Muscle of arm (tissue), 1 donor: ENCODE measurements at regions not wholly inside any gene's neighbourhood (a gene's known extent, or its start where the extent isn't known, plus 50 kb on each side); places are given as distances from the start of the nearest gene placed in this dataset.
"Not testable (repeated sequence)": the region's sequence is repeated elsewhere in the genome, so short reads cannot be mapped to it uniquely, and the experiment has no call there.

Experiments
- DNase-seq: peaks from one replicate; pipeline ENCODE4 v3.0.0-alpha.2; 2013

DNA sequence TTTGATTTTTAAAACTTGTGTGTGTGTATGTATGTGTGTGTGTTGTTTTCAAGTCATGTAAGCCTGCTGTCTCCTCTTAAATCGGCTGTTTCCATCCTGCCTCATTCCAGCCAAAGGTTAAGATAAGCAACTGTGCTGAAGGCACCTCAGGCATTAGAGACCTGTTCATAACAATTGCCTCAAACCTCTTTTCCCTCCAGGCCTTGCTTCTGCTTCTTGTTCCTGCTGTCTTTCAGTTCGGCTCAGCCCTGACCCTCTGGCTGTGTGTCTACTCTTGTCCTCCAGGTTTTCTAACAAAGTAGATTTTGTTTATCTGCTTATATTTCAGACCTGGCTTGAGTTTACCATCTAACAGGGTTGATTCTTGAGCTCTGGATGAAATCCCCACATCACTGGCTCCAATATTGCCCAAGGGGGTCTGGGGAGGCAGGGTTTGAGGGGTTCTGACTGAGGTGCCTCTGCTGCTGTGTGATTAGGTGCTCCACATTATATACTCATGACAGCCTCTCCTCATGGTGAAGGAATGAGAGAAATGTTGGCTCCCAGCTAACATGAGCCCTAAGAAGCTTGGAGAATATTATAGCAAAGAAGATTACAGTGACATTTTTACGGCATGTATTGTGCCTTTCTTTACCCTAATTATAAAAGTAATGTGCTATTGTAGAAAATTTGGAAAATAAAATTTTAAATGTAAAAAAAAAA lies 229.7 kb upstream of the PIK3R1 start:
- no peak for DNase-seq

DNA sequence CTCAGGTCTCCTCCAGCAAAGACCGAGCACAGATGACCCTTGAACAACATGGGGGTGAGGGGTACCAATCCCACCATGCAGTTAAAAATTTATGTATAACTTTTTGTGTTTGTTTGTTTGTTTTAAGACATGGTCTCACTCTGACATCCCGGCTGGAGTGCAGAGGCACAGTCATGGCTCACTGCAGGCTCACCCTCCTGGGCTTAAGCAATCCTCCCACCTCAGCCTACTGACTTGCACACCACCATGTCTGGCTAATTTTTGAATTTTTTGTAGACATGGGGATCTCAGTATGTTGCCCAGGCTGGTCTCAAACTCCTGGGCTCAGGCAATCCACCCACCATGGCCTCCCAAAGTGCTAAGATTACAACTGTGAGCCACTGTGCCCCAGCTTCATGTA lies 231.0 kb upstream of the PIK3R1 start:
- DNase-seq = no peak

DNA sequence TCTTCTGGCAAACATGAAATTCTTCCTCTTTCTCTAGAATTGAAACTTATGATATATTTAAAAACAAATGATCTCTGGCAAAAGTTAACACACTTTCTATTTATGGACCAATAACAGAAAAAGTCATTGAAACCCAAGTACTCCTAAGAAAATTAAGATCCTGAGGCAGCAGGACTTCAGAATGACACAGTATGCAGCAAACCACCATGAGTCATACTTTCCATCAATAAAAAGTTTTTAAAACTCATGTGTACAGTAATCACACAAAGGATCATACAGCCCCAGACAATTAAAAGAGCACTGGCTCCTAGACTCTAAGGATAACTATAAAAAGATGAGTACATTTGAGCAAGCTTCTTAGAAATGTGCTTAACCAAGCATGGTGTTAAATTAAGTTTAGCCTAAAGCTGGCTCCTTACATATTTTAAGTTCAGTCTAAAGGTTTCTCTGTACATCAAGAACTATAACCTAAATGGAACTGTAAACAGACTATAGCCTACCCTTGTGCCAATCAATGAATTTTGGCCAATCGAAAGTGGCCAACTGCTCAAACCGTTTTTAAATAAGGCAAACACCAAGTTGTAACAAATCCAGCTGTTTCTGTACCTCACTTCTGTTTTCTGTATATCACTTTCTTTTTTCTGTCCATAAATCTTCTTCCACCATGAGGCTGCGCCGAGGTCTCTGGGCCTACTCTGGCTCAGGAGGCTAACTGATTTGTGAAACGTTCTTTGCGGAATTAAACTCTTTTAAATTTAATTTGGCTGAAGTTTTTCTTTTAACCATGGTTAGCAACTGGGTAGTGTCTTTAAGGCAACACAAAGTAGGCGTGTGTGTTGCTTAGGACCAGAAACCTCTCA lies 232.1 kb upstream of the PIK3R1 start:
- peak; percentile 26 for DNase-seq

DNA sequence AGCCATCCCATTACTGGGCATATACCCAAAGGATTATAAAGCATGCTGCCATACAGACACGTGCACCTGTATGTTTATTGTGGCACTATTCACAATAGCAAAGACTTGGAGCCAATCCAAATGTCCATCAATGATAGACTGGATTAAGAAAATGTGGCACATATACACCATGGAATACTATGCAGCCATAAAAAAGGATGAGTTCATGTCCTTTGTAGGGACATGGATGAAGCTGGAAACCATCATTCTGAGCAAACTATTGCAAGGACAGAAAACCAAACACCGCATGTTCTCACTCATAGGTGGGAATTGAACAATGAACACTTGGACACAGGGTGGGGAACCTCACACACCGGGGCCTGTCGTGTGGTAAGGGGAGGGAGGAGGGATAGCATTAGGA lies 233.4 kb upstream of the PIK3R1 start:
- DNase-seq = not testable (repeated sequence)

DNA sequence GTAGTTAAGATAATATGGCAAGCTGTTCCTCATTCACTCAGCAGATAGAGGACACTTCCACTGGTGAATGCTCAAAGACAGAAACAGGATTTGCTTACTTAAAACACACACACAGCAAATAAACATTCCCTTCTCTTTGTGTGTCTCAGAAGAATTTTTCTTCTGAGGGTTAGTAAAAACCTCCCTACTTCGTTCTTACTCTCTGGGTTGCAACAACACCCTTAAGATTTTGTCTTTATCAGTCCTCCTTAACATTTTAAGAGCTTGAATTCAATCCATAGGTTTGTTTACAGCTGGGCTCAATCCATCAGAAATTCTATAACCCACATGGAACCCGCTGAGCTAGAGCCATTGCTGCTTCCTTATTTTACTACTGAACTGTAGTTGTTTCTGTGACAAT lies 237.4 kb upstream of the PIK3R1 start:
- no peak for DNase-seq

DNA sequence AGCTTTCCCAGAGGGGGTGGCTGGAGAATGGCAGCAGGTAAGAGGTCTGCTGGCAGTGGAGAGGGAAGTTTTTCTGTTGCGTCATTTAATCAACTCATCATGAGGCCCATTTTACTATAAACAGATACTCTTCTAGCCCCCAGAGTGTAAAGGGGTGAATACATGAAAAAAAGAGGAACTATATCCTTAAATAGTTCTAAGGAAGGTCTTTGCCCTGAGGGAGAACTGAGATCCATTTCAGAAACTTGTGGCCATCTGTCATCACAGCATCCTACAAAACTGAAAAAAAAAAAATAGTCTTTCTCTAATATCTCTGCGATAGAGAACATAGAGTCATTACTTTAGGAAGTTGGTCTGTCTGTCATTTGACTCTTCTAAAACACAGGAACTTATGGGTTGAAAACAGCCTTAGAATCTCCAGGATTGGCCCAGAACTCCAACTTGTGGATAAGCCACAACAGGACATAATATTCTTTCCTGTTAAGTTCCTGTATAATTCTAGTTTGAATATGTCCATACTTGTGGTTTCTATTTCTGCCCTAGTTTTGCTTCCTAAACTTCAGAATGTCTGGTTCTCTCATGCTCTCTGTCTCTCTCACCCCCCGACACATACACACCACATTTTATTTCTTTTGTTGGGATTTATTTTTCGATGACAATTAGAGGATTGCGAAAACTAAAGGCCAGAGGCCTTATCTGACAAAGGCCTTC lies 238.5 kb upstream of the PIK3R1 start:
- DNase-seq = no peak

DNA sequence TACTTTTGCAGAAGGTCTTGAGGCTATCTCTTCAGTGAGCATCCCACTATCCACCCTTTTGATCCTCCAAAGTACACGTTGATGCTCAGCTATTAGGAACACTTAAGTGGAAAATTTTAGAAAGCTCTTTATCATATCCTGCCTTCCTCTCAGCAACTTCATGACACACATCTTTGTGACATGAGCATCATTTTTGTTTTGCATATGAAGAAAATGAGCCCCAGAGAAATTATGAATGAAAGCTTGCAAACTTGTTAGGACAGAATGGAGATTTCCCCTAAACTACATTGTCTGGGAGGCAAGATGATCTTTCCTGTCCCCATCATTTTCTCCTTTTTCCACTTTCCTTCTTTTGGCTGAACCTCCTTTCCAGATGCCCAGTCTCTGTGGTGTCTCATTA lies 239.4 kb upstream of the PIK3R1 start:
- DNase-seq = no peak

DNA sequence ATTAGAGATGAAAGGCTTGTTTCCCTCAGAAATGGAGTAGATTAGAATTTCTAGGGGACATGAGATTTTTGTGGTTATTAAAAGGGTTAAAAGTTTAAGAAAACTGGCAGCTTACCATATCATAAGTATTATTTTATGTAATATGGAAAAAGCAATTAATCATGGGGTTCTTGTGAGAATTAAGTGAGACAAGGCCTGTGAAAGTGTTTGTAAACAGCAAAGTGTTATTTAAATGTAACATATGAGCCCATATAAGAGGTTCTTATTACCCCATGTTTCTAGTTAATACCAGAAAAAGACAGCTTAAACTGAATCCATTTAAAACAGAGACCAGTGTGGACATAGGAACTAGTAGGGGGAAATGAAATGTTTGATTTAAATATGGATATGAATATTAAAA lies 241.1 kb upstream of the PIK3R1 start:
- DNase-seq = no peak

DNA sequence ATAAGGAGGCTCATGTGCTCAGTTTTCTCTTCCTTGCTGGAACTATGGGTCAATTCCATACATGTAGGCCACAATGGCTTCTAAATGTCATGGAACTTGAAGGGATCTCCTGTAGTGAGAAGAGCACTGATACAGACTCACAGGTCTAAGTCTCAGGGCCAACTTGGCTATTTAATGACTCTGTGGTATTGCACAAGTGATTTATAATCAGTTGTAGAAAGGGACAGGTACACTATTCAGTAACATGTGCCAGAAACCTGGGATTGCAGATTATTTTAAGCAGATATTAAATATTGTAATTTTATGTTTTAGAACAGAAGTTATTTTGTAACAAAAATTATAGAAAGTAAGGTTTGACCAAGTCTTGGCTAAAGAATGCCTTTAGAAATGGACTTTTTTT lies 241.5 kb upstream of the PIK3R1 start:
- no peak for DNase-seq

DNA sequence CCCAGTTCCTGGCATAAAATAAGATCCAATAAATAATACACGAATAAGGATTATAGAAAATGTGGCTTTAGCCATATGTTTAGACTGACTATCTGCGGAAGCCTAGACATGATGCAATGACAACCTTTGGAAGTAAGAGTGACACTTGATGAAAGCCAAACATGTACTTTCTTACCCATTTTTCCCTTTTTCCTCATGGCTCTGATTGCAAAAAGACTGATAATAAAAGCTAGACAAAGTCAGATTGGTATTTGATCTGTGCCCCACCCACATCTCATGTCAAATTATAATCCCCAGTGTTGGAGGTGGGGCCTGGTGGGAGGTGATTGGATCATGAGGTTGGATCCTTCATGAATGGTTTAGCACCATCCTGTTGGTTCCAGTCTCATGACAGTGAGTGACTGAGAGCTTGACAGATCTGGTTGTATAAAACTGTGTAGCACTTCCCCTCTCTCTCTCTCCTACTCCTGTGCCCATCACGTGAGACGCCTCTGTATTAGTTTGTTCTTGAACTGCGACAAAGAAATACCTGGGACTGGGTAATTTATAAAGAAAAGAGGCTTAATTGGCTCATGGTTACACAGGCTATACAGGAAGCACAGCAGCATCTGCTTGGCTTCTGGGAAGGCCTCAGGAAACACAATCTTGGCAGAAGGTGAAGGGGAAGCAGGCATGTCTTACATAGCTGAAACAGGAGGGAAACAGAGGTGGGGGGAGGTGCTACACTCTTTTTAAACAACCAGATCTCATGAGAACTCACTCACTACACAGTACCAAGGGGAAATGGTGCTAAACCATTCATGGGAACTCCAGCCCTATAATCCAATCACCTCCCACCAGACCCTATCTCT lies 243.4 kb upstream of the PIK3R1 start:
- no peak for DNase-seq

DNA sequence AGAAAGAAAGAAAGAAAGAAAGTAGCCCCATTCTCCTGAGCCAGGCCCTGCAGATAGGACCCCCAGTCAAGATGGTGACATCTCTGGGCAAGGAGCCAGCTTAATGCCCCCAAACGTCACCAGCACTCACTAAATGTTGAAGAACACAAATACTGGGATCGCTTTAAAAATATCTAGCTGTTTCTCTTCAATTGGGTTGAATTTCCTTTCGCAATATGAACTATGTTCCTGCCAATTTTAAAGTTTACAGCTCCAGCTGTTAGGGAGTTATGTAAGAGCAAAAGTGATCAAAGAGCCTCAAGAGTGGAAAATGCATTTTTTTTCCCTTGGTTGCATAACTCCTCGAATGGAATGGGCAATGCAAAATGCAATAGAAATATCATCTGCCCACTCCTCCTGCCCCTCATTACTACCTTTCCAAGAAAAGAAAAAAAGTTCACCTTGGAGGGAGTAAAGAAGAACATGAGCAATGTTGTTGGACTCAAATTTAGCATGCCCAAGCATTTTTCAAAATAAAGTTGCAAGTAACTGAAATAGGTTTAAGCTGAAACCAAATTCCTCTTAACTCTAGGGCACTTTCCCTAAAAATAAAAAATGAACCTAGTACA lies 244.2 kb upstream of the PIK3R1 start:
- DNase-seq = peak; percentile 83

DNA sequence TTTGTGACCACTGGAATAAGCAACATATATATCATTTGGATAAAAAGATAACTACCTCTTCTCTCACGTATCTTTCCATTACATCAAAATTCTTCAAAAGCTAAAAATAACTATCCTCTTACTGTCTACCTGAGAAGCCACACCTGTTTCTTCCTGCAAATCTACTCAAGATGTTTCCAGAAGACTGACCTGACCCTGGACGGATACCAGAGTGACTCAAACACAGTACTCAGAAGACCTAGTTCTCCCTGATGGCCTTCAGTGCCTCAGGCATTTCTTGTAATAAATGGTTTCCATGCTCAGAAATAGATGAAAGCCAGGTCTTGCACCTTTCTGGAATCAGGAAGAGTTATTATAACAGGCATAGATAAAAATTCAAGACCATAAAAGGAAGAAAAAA lies 245.9 kb upstream of the PIK3R1 start:
- DNase-seq = no peak

DNA sequence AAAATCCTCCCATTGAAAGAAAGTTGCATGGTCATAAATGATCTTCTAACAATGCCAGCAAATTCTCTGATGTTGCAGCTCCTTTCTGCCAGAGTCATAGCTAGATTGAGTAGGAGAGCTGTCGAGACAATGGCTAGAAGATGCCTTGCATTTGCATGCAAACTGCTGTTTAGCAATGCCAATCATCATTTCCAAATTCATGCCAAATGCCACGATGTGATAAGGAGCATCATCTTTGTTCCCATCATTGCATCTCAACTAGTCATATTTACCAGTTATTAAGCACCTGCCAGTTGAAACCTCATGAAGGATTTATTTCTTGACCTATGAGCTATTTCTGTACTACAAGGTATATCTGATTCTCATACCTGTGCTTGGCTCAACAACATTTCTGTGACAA lies 246.4 kb upstream of the PIK3R1 start:
- DNase-seq = no peak

DNA sequence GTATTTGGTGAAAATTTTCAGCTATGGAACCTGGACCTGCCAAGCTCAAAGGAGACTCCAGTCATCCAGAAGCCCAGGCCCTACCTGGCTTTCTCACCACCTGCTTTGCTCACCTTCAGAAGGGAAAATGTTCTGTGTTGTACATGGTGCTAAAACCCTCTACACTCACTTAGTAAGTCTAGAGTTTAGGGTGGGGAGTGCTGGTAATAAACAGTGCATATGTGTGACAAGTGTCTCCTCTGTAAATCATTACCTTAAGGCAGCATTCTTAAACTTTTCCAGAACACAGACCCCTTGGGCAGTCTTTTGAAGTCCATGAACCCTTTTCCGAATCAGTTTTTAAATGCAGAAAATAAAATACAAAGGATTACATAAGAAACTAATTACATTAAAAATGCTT lies 248.8 kb upstream of the PIK3R1 start:
- DNase-seq = no peak

DNA sequence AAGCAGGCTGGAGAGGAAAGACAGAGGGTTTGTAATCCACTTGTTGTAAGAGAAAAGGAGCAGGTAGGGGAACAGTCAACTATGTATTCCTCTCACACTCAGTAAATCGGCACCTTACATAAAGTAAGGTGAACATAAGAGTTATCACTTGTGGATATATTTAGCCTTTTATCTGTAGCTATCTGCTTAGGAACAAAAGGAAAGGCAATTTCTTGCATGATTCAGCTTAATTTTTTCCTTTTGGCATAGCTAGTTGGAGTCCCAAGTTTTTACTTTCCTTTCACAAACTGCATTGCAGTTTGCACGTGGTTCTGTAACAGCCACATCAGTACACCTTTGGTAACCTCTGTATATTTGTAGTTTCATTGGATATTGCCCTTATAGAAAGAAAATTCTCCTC lies 250.9 kb upstream of the PIK3R1 start:
- DNase-seq = no peak

DNA sequence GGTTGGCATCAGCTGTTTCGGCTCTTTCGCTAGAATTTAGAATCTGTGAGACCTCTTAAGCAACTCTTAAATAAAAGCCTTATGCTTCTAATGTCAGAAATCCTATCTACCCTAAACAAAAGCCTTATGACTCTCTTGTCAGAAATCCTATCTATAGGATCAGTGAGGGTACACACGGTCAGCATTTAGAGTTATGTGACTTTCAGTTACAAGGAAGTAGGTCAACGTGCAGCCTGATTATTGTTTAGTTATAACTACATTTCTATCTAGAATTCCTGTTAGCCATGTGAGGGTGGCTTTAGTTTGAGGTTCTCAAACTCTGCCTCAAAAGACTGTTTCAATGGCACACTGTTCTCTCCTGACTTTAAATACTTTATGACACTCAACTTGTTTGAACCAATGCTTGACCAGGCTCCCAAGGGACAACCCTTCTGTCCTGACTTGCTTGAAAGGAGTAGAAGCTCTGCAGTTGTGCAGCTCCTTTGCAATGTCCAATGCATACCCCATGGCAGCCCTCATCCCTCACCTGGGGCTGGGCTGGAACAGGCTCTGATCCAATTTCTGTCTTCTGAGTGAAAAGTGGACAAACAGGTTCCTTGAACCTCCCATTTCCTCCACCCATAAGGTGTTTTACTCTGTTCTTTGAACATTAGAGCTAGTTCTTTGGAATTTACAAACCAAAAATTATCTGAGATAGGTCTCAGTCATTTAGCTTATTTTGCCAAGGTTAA lies 251.6 kb upstream of the PIK3R1 start:
- no peak for DNase-seq

DNA sequence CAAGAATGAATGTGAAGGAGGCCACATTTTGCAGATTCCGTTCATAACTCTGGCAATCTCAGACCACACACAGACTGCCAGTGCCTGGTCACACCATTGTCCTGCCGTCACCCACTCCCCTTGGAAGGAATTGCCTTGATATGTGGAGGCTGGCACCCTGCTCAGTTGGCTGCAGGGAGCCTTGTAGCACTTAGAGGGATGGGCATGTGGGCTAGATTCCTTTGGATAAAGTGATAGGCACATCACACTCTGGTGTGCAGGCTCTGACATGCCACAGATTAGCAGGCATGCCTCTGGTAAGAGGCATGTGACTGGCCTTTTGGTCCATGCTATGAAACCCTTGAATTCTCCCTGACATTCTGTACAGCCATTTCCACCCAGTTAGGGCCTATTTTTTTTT lies 254.6 kb upstream of the PIK3R1 start:
- DNase-seq = no peak

DNA sequence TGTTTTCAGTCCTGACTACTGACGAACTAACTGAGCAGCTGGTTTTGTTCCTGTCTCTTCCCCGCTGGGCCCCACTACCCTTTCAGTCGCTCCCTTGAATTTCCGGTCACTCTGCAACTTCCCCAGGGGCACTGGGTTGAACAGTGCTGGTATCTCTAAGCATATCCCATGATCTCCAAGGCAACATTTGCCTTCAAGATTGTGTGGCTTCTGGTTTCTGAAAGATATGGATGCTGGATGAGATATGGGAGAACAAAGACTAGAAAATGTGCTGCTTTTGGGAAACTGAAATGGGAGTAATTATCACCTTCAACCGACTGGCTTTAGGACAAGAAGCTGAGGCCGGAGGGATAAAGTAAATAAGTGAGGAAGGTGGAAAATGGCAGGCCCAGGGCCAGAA lies 258.2 kb upstream of the PIK3R1 start:
- no peak for DNase-seq

DNA sequence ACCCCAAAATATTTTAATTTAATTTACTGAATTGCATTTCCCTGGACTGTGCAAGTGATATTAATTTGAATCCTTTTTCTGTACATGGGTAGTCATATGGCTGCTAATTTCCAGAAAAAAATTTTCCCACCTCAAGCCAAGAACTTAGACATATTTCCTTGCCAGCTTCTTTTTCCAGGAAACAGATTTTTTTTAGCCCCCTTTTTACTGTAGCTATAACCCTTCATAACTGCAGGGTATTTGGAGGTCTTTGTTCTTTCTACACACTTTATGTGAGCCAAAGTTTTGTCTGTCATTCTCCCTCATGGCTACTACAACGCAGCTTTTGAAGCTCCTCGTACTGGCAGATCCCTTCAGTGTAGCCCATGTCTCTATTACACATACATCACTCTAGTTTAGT lies 261.2 kb upstream of the PIK3R1 start:
- DNase-seq = no peak

DNA sequence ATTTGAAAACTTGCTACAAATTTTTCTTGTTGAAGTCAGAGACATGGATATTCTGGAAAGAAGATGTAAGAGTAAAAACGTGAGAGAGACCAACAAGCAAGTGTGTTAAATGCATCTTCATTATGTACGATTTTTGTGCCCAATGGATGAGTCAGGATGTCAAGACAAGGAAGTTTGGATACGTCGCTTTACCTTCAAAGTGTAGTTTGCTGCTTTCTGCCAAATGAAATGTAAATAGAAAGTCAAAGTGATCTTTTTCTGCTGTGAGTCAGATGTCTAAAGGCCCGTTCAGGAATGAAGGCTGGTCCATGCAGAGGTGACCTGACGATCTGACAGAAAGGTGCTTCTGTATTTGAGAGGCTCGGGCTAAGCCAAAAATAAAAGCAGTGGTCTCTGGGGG lies 273.1 kb upstream of the PIK3R1 start:
- DNase-seq = peak; percentile 25
